OCI-LY3 (cell line): ENCODE measurements at regions not wholly inside any gene's neighbourhood (a gene's known extent, or its start where the extent isn't known, plus 50 kb on each side); places are given as distances from the start of the nearest gene placed in this dataset.
"Not testable (repeated sequence)": the region's sequence is repeated elsewhere in the genome, so short reads cannot be mapped to it uniquely, and the experiment has no call there.

Source experiments
- H2AFZ ChIP-seq: fragments of 200-600, 300-600 bp; shearing (Covaris generic); 2 replicates; pipeline ENCODE4 v1.6.0; 2014; ENCODE audit warnings: antibody characterized with exemption, low read depth, low read length
- H3K27ac ChIP-seq: fragments of 200-600, 300-600 bp; sonication (generic); 2 replicates; pipeline ENCODE4 v1.5.1; 2014; ENCODE audit warnings: mild to moderate bottlenecking, low read length, moderate library complexity, mixed read lengths
- H3K27me3 ChIP-seq: fragments of 200-600, 300-600 bp; sonication (generic); 2 replicates; pipeline ENCODE4 v1.6.1; 2014; ENCODE audit warnings: low read depth, low read length, mixed read lengths
- H3K36me3 ChIP-seq: fragments of 200-600, 300-600 bp; sonication (generic); replicated peaks from 2 replicates; pipeline ENCODE3; 2014; ENCODE audit warnings: low read depth, low read length, mixed read lengths
- H3K4me1 ChIP-seq: fragments of 300-600, 200-600 bp; sonication (generic); 2 replicates; pipeline ENCODE4 v1.6.1; 2014; ENCODE audit warnings: low read length, mixed read lengths
- H3K4me2 ChIP-seq: fragments of 200-600, 300-600 bp; sonication (generic); 2 replicates; pipeline ENCODE4 v1.6.1; 2014; ENCODE audit warnings: low read length, mixed read lengths
- H3K4me3 ChIP-seq: fragments of 300-600, 200-600 bp; sonication (generic); 2 replicates; pipeline ENCODE4 v1.5.1; 2014; ENCODE audit warnings: antibody characterized with exemption, mild to moderate bottlenecking, low read length, moderate library complexity
- H3K79me2 ChIP-seq: fragments of 300-600, 200-600 bp; shearing (Covaris generic); 2 replicates; pipeline ENCODE4 v1.6.1; 2014; ENCODE audit warnings: mild to moderate bottlenecking, low read length, mixed read lengths
- H3K9ac ChIP-seq: fragments of 300-600, 200-600 bp; shearing (Covaris generic); 2 replicates; pipeline ENCODE4 v1.6.0; 2014; ENCODE audit warnings: mild to moderate bottlenecking, low read length, moderate library complexity
- H3K9me3 ChIP-seq: fragments of 200-600, 300-600 bp; shearing (Covaris generic); 2 replicates; pipeline ENCODE4 v1.6.1; 2014; ENCODE audit warnings: low read length, mixed read lengths; ENCODE audit not compliant: insufficient read depth
- H4K20me1 ChIP-seq: fragments of 200-600, 300-600 bp; sonication (generic); 2 replicates; pipeline ENCODE4 v1.6.1; 2016; ENCODE audit warnings: low read length, mixed read lengths; ENCODE audit not compliant: insufficient read depth
- EZH2phosphoT487 ChIP-seq: fragments of 200-600 bp; shearing (Covaris generic); IDR thresholded peaks from 2 replicates; pipeline ENCODE4 v1.6.1; 2018; ENCODE audit warnings: antibody characterized with exemption, mixed run types, low read depth
- TF ChIP-seq, protein P1 (sequence below): fragments of 200-600, 300-600 bp; sonication (generic); IDR thresholded peaks from 2 replicates; pipeline ENCODE4 v1.5.1; 2014; ENCODE audit warnings: antibody characterized with exemption, low read length, low read depth

DNA sequence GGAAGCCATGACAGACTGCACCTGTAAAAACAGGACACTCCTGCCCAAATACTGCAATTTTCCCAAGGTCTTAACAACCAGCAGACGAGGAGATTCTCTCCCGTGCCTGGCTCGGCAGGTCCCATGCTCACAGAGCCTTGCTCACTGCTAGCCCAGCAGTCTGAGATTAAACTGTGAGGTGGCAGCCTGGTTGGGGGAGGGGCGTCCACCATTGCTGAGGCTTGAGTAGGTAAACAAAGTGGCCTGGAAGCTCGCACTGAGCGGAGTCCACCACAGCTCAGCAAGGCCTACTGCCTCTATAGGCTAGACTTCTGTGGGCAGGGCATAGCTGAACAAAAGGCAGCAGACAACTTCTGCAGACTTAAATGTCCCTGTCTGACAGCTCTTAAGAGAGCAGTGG, 80.3 kb downstream of the ANXA5 start:
- H3K79me2 ChIP-seq, H3K27ac ChIP-seq, H2AFZ ChIP-seq, H3K4me1 ChIP-seq, H3K4me2 ChIP-seq, H3K9ac ChIP-seq, H3K36me3 ChIP-seq, H3K9me3 ChIP-seq, H3K4me3 ChIP-seq, H4K20me1 ChIP-seq, H3K27me3 ChIP-seq: not testable (repeated sequence)

GRCh38 chr4:121614101-121614500, 82.7 kb downstream of the ANXA5 start:
- Histone ChIP-seq H2AFZ (no peak overlapping the region), H3K9me3 (no peaks in the 10 kb centered on the region), H3K4me2 (no peak overlapping the region), H3K27ac (no peak overlapping the region), H3K4me1 (no peaks in the 10 kb centered on the region), H4K20me1 (no peaks in the 10 kb centered on the region), H3K27me3 (no peaks in the 10 kb centered on the region), H3K79me2 (no peaks in the 10 kb centered on the region), H3K4me3 (no peak overlapping the region), H3K9ac (no peak overlapping the region), H3K36me3 (no peaks in the 10 kb centered on the region)
- TF ChIP-seq, protein P1, sequence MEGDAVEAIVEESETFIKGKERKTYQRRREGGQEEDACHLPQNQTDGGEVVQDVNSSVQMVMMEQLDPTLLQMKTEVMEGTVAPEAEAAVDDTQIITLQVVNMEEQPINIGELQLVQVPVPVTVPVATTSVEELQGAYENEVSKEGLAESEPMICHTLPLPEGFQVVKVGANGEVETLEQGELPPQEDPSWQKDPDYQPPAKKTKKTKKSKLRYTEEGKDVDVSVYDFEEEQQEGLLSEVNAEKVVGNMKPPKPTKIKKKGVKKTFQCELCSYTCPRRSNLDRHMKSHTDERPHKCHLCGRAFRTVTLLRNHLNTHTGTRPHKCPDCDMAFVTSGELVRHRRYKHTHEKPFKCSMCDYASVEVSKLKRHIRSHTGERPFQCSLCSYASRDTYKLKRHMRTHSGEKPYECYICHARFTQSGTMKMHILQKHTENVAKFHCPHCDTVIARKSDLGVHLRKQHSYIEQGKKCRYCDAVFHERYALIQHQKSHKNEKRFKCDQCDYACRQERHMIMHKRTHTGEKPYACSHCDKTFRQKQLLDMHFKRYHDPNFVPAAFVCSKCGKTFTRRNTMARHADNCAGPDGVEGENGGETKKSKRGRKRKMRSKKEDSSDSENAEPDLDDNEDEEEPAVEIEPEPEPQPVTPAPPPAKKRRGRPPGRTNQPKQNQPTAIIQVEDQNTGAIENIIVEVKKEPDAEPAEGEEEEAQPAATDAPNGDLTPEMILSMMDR = no peak
- TF ChIP-seq EZH2phosphoT487 = no peak

- TF ChIP-seq, protein P1 = no peak
- no peak for TF ChIP-seq EZH2phosphoT487
- no peaks in the 10 kb centered on the region for H3K36me3 ChIP-seq
- no peaks in the 10 kb centered on the region for H3K4me1 ChIP-seq
- no peaks in the 10 kb centered on the region for H3K79me2 ChIP-seq
- H2AFZ ChIP-seq = no peak overlapping the region
- no peaks in the 10 kb centered on the region for H4K20me1 ChIP-seq
- H3K4me2 ChIP-seq = no peak overlapping the region
- no peak overlapping the region for H3K9ac ChIP-seq
- H3K4me3 ChIP-seq = no peak overlapping the region
- H3K27ac ChIP-seq = no peak overlapping the region
- H3K9me3 ChIP-seq = no peaks in the 10 kb centered on the region
- H3K27me3 ChIP-seq = no peaks in the 10 kb centered on the region
Measured at GRCh38 chr4:121599049-121599448, 97.7 kb downstream of the ANXA5 start.

- H3K9me3 ChIP-seq = no peaks in the 10 kb centered on the region
- H3K4me1 ChIP-seq = no peaks in the 10 kb centered on the region
- H3K79me2 ChIP-seq = no peaks in the 10 kb centered on the region
- no peak overlapping the region for H2AFZ ChIP-seq
- H3K9ac ChIP-seq = no peak overlapping the region
- no peaks in the 10 kb centered on the region for H3K36me3 ChIP-seq
- no peak overlapping the region for H3K27ac ChIP-seq
- no peak for TF ChIP-seq EZH2phosphoT487
- TF ChIP-seq, protein P1 = no peak
- H3K27me3 ChIP-seq = no peaks in the 10 kb centered on the region
- H4K20me1 ChIP-seq = no peaks in the 10 kb centered on the region
- H3K4me2 ChIP-seq = no peak overlapping the region
- no peak overlapping the region for H3K4me3 ChIP-seq
Measured at GRCh38 chr4:121597346-121597934, 99.3 kb downstream of the ANXA5 start.
